KMS-11 (cell line): ENCODE measurements at regions not wholly inside any gene's neighbourhood (a gene's known extent, or its start where the extent isn't known, plus 50 kb on each side); places are given as distances from the start of the nearest gene placed in this dataset.

ENCODE experiments used
- H2AFZ ChIP-seq: fragments of 200-600 bp; sonication (generic); 2 replicates; pipeline ENCODE4 v1.6.1; 2016; ENCODE audit warnings: antibody characterized with exemption, mixed run types, low read depth
- H3K27ac ChIP-seq: fragments of 200-600 bp; sonication (generic); 2 replicates; pipeline ENCODE4 v1.6.1; 2016; ENCODE audit warnings: mild to moderate bottlenecking, mixed run types
- H3K27me3 ChIP-seq: fragments of 200-600 bp; sonication (generic); 2 replicates; pipeline ENCODE4 v1.6.1; 2017; ENCODE audit warnings: mild to moderate bottlenecking, low read depth, mixed run types, moderate library complexity; ENCODE audit not compliant: insufficient read depth
- H3K36me3 ChIP-seq: fragments of 200-600 bp; sonication (generic); 2 replicates; pipeline ENCODE4 v1.6.1; 2017; ENCODE audit warnings: mild to moderate bottlenecking, mixed run types; ENCODE audit not compliant: insufficient read depth
- H3K4me1 ChIP-seq: fragments of 200-600 bp; sonication (generic); 2 replicates; pipeline ENCODE4 v1.6.1; 2016; ENCODE audit warnings: mild to moderate bottlenecking, low read depth, mixed run types; ENCODE audit not compliant: poor library complexity, severe bottlenecking
- H3K4me2 ChIP-seq: fragments of 200-600 bp; sonication (generic); 2 replicates; pipeline ENCODE4 v1.7.0; 2016; ENCODE audit warnings: mild to moderate bottlenecking, mixed run types
- H3K4me3 ChIP-seq: fragments of 200-600 bp; sonication (generic); IDR thresholded peaks from 2 replicates; pipeline ENCODE4 v1.6.1; 2017; ENCODE audit warnings: low read depth, low read length, mixed read lengths; ENCODE audit not compliant: insufficient read depth
- H3K79me2 ChIP-seq: fragments of 200-600 bp; sonication (generic); 2 replicates; pipeline ENCODE4 v1.6.1; 2016; ENCODE audit warnings: low read depth, mixed run types; ENCODE audit not compliant: insufficient read depth
- H3K9ac ChIP-seq: fragments of 200-600 bp; sonication (generic); 2 replicates; pipeline ENCODE4 v1.6.1; 2016; ENCODE audit warnings: mild to moderate bottlenecking, mixed run types
- H4K20me1 ChIP-seq: fragments of 200-600 bp; sonication (generic); 2 replicates; pipeline ENCODE4 v1.6.1; 2016; ENCODE audit warnings: mild to moderate bottlenecking, mixed run types; ENCODE audit not compliant: insufficient read depth
- TF ChIP-seq, protein P1 (sequence below): fragments of 200-600 bp; sonication (generic); conservative IDR thresholded peaks from 2 replicates; pipeline ENCODE4 v1.6.1; 2017; ENCODE audit warnings: low read depth, mild to moderate bottlenecking, antibody characterized with exemption, low read length, moderate library complexity, mixed read lengths

DNA sequence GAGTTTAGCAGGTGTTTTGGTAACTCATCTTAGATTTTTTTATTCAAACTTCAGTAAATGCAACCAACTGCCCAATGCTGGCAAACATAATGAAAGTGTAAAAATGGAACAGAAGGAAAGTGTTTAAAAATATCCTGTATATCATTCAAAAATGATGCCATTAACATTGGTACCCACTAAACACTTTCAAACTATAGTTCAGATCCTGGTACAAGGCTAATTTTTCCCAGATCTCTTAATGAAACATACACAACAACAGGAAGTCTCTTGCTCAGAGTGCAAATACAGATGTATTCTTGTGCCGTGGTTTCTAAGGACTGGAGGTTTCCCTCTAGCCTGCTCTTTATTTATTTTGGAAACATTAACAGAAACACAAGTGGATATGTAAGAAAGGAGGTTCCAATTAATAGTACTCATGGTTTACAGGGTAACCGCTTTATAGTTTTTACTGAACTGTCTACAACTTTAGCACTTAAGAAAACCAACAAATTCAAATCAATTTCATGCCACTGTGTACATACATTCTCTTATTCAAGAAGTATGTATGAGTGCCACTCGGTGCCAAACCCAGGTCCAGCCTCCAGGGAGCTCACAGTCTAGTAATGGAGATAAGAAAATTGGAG, 176.0 kb upstream of the AKR1E2 start:
- Histone ChIP-seq H3K27me3 (no peaks in the 10 kb centered on the region), H2AFZ (no peak overlapping the region), H3K4me2 (no peak overlapping the region), H4K20me1 (no peaks in the 10 kb centered on the region), H3K36me3 (no peaks in the 10 kb centered on the region), H3K27ac (no peak overlapping the region), H3K4me3 (no peak overlapping the region), H3K9ac (no peak overlapping the region), H3K4me1 (no peaks in the 10 kb centered on the region), H3K79me2 (no peaks in the 10 kb centered on the region)
- TF ChIP-seq, protein P1, sequence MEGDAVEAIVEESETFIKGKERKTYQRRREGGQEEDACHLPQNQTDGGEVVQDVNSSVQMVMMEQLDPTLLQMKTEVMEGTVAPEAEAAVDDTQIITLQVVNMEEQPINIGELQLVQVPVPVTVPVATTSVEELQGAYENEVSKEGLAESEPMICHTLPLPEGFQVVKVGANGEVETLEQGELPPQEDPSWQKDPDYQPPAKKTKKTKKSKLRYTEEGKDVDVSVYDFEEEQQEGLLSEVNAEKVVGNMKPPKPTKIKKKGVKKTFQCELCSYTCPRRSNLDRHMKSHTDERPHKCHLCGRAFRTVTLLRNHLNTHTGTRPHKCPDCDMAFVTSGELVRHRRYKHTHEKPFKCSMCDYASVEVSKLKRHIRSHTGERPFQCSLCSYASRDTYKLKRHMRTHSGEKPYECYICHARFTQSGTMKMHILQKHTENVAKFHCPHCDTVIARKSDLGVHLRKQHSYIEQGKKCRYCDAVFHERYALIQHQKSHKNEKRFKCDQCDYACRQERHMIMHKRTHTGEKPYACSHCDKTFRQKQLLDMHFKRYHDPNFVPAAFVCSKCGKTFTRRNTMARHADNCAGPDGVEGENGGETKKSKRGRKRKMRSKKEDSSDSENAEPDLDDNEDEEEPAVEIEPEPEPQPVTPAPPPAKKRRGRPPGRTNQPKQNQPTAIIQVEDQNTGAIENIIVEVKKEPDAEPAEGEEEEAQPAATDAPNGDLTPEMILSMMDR = no peak

DNA sequence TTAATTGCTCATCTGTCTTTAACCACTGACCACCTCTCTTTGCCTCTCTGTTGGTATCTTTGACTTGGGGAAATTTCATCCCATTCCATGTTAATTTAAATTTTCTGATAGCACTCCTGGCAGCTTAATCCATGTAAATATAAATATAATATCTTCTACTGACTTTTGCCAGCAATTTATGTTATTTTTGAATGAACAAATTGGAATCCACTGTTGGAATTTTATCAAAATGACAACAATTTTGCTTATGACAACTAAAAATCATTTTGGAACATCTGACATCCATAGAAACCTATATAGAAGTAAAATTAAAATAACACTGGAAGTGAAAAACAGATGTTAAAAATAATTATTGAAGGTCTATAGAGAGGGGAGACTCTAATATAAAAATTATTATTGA, 176.5 kb upstream of the AKR1E2 start:
- no peaks in the 10 kb centered on the region for H4K20me1 ChIP-seq
- no peaks in the 10 kb centered on the region for H3K4me1 ChIP-seq
- TF ChIP-seq, protein P1 = no peak
- H3K4me3 ChIP-seq = no peak overlapping the region
- no peak overlapping the region for H2AFZ ChIP-seq
- H3K9ac ChIP-seq = no peak overlapping the region
- no peaks in the 10 kb centered on the region for H3K36me3 ChIP-seq
- no peak overlapping the region for H3K4me2 ChIP-seq
- no peaks in the 10 kb centered on the region for H3K27me3 ChIP-seq
- no peaks in the 10 kb centered on the region for H3K79me2 ChIP-seq
- H3K27ac ChIP-seq = no peak overlapping the region

GRCh38 chr10:4648999-4649398, 177.0 kb upstream of the AKR1E2 start:
- H3K9ac ChIP-seq = no peak overlapping the region
- H3K27me3 ChIP-seq = no peaks in the 10 kb centered on the region
- H3K79me2 ChIP-seq = no peaks in the 10 kb centered on the region
- no peaks in the 10 kb centered on the region for H4K20me1 ChIP-seq
- no peaks in the 10 kb centered on the region for H3K36me3 ChIP-seq
- TF ChIP-seq, protein P1 = no peak
- no peak overlapping the region for H2AFZ ChIP-seq
- H3K4me3 ChIP-seq = no peak overlapping the region
- H3K4me1 ChIP-seq = no peaks in the 10 kb centered on the region
- H3K4me2 ChIP-seq = no peak overlapping the region
- H3K27ac ChIP-seq = no peak overlapping the region

DNA sequence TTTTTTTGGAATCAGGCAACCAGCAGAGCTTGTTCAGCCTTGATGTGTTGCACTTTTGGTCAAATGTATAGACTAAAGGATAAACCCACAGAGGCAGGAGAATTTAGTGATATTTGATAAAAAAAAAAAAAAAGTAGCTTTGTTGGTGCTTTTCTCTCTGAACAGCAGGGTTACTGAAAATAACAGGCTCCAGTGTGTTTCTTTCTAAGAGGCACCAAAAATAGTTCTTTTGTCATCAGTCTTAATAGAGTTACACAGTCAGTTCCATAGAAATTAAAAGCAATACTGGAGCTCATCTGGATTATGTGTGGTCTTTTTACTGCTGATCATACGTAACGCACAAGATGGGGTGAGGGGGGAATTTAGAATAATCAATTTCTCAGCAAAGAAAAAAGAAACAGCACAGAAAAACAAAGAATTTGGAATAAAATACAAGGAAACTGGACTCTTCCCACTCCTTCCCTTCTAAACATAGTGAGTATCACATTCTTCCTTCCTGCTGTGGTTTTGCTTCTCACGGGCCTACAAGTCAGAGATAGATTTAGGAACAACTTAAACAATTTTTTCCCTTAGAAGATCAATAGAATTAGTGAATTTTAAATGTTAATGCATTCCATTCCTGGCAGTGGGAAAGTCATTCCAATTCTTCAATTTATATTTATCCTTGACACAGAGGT, 178.8 kb upstream of the AKR1E2 start:
- Histone ChIP-seq H3K27ac (no peak overlapping the region), H3K4me2 (no peak overlapping the region)

More for the DNA sequence above, 178.8 kb upstream of the AKR1E2 start:
- H3K36me3 ChIP-seq = no peaks in the 10 kb centered on the region
- no peaks in the 10 kb centered on the region for H4K20me1 ChIP-seq
- TF ChIP-seq, protein P1 = no peak
- H2AFZ ChIP-seq = no peak overlapping the region
- no peaks in the 10 kb centered on the region for H3K4me1 ChIP-seq
- H3K79me2 ChIP-seq = no peaks in the 10 kb centered on the region
- H3K9ac ChIP-seq = no peak overlapping the region
- H3K27me3 ChIP-seq = no peaks in the 10 kb centered on the region
- H3K4me3 ChIP-seq = no peak overlapping the region
